Inflammatory macrophage treated with lipopolysaccharide for 4 hours (primary cell): ENCODE measurements at regions not wholly inside any gene's neighbourhood (a gene's known extent, or its start where the extent isn't known, plus 50 kb on each side); places are given as distances from the start of the nearest gene placed in this dataset.
"Not testable (repeated sequence)": the region's sequence is repeated elsewhere in the genome, so short reads cannot be mapped to it uniquely, and the experiment has no call there.

Source experiments
- DNase-seq: peaks from one replicate; pipeline ENCODE4 v3.0.0-alpha.2; 2020

DNA sequence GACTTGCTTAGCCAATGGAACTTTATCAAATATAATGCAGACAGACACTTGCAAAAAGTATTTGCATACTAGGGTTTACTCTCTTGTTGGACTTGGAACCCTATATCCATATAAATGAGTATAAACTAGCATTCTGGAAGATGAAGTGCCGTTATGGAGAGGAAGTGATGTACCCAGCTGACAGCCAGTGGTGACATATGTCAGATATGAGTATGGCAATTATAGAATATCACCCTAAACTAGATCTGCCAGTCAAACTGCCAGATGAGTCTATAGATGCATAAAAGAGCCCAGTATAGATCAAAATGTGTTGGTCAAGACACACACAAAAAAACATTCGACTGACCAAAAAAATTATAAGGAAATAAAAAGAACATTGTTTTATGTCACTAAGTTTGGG lies 739.3 kb downstream of the PLA2G4A start:
- no peak for DNase-seq

DNA sequence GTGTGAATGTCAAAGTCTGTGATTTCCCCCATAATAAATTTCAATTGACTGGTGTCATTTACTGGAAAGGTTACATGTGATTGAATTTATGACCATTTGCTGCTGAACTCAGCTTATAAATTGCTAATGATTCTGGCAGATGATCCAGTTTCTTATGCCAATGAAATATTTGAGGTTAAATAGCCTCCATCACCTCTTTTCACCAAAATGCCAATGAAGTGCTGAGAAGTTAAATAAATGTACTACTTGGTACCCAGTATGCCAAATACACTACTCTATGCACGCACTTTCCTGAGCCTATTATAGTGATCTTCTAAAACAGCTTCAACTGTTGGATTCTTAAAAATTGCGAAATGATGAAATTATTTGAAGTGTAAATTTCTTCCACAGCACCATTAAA lies 741.4 kb downstream of the PLA2G4A start:
- no peak for DNase-seq

DNA sequence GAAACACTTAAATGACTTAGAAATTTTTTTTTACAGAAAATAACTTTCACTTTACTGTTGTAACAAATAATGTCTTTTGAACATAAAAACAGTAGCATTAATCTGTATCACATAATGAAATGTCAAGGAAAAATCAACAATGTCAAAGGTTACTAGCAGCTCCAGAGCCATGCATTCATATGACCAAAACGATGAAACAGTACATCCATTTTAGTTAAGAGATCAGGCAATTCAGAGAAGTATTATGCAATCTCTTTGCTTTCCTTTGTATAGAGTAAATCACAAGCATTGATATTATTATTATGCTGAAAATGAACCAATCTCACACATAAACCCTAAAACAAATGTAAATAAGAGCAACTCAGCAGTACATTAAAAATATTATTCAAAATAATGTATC lies 748.9 kb downstream of the PLA2G4A start:
- no peak for DNase-seq

DNA sequence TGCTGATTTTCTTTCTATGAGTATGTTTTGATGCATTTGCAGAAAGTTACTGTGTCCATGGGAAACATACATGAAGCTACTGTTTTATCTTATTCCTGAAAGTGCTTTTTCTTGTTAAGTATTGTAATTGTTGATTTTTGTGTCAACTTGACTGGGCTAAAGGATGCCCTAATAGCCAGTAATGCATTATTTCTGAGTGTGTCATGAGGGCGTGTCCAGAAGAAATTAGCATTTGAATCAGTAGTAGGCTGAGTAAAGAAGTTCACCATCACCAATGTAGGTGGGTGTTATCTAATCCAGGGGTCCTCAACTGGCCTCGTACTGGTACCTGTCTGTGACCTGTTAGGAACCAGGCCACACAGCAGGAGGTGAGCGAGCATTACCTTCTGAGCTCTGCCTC lies 760.2 kb downstream of the PLA2G4A start:
- no peak for DNase-seq

DNA sequence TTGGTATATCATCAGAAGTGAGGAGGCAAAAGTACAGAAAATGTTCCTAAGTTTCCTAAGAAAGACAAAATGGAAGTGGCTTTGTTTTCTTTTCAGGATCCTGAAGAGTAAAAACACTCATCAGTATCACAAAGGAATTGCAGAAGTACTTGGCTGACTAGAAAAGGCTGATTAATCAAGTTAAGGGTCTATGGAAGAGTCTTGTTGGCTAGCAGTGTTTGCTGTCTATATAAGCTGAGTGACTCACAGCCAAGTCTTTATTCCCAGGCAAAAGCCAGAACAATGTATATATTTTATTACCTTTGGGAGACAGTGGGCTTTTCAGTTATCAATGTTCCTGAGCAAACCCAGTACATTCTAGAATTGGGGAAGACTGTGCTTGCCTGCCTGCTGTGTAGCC lies 777.0 kb downstream of the PLA2G4A start:
- no peak for DNase-seq

DNA sequence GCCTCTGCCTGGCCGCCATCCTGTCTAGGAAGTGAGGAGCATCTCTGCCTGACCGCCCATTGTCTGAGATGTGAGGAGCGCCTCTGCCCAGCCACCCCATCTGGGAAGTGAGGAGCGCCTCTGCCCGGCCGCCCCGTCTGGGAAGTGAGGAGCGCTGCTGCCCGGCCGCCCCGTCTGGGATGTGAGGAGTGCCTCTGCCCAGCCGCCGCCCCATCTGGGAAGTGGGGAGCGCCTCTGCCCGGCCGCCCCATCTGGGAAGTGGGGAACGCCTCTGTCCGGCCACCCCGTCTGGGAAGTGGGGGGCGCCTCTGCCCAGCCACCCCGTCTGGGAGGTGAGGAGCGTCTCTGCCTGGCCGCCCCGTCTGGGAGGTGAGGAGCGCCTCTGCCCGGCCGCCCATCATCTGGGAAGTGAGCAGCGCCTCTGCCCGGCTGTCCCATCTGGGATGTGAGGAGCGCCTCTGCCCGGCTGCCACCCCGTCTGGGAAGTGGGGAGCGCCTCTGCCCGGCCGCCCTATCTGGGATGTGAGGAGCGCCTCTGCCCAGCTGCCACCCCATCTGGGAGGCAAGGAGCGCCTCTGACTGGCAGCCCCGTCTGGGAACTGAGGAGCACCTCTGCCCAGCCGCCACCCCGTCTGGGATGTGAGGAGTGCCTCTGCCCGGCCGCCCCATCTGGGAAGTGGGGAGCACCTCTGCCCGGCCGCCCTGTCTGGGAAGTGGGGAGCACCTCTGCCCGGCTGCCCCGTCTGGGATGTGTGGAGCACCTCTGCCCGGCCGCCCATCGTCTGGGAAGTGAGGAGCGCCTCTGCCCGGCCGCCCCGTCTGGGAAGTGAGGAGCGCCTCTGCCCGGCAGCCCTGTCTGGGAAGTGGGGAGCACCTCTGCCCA lies 787.3 kb downstream of the PLA2G4A start:
- DNase-seq, result not testable (repeated sequence)

- DNase-seq, result not testable (repeated sequence)
Observed at GRCh38 chr1:187616830-187617229, 788.1 kb downstream of the PLA2G4A start.

- DNase-seq, result no peak
Observed at GRCh38 chr1:187617776-187618175, 789.0 kb downstream of the PLA2G4A start.

GRCh38 chr1:187619175-187619574 lies 790.4 kb downstream of the PLA2G4A start:
- no peak for DNase-seq

GRCh38 chr1:187621951-187622350 lies 793.2 kb downstream of the PLA2G4A start:
- DNase-seq, result no peak

- DNase-seq, result no peak
Observed at GRCh38 chr1:187622545-187622944, 793.8 kb downstream of the PLA2G4A start.

- DNase-seq, result no peak
Observed at GRCh38 chr1:187624812-187625545, 796.2 kb downstream of the PLA2G4A start.

DNA sequence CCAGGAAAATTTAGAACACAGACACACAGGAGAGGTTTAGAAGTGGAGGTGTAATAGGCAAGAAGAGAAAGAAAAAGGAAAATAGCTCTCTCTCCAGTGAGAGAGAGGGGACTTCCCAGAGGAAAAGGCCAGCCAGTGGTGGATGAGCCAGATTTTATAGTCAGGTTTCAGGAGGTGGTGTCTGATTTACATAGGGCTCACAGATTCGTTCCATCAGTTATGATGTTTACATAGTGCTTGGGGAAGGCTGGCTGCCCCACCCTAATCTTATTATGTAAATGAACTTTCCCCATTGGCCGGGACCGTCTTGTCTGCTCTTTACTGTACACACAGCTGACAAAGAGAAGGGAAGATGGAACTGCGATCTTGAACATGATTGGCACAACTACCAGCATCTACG lies 797.3 kb downstream of the PLA2G4A start:
- no peak for DNase-seq

DNA sequence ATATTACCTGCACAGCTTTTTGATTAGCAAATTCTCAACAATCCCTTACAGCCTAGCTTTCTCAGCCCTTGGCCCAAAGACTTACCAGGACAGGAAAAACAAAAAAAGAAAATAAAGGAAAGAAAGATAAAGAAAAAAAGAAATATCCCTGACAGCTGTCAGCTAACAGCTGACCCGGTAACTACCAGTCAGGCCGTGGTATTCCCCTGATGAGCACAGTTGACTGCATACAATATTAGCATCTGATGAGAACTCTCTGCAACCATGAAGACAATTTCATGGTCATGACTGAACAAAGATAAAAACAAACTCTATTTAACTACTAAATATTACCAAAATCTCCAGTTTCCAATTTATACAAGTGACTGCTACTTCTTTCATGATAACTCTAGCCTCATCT lies 798.8 kb downstream of the PLA2G4A start:
- DNase-seq, result no peak

DNA sequence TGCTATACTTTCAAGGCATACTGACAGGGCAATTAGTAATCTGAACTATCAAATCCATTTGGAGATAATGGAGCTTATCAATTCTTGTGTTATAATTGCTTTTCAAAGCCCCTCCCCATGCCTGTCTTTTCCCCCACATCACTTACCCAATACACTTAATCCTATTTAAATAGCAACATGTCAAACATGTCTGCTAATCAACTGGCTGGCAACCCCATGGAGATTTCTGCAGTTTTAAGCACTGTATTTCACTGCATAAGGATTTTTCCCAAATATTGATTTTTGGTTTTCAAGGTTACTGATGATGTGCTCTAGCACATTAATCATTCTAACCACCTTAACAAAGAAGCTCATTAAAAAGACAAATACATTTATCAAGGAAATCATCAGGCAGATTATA lies 800.3 kb downstream of the PLA2G4A start:
- no peak for DNase-seq

DNA sequence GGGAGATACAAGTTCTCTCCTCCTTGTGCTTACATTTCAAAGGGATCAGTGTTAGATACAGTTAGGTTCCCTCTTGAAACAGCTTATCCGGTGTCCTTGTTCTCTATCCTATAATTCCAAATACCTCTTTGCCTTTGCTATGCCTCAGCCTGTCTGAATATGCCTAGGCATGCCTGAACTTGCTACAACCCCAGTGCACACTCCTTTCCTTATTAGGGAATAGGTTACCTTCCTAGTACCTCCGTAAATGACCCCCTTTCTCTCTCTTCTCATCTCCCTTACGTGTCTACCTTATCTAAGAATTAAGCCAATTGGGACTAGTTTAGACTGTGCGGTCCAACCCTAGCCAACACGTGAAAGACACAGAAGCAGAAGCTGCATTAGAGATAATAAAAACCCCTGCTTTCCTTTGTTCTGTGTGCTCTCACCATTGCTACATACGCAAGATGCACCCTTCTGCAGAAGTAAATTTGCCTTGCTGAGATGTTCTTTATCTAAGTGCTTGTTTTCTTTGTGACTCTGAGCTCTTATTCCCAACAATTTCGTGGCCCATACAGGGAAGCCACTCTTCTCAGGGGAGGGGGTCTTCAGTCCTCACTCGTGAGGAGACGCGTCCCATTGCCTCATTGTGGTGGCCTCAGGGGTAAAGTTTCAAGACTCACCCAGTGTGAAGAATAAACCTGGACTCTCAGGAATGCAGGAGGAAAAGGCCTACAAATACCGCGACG lies 802.1 kb downstream of the PLA2G4A start:
- DNase-seq, result no peak

- no peak for DNase-seq
Observed at GRCh38 chr1:187631381-187631675, 802.6 kb downstream of the PLA2G4A start.

GRCh38 chr1:187631984-187632383 lies 803.2 kb downstream of the PLA2G4A start:
- DNase-seq, result no peak

- no peak for DNase-seq
Observed at GRCh38 chr1:187634940-187635339, 806.2 kb downstream of the PLA2G4A start.

DNA sequence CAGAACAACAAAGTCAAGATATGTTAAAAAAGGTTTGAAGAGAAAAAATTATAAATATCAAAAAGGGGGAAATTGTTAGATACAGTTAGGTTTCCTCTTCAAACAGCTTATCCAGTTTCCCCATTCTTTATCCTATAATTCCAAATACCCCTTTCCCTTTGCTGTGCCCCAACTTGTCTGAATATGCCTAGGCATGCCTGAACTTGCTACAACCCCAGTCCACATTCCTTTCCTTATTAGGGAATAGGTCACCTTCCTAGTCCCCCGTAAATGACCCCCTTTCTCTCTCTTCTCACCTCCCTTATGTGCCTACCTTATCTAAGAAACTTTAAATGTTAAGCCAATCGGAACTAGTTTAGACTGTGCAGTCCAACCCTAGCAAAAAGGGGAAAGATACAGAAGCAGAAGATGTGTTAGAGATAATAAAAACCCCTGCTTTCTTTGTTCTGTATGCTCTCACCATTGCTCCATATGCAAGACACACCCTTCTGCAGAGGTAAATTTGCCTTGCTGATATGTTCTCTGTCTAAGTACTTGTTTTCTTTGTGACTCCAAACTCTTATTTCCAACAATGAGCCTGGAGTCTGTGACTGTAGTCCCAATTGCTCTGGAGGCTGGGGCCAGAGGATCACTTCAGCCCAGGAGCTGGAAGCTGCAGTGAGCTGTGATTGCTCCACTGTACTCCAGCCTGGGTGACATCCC lies 810.1 kb downstream of the PLA2G4A start:
- no peak for DNase-seq

DNA sequence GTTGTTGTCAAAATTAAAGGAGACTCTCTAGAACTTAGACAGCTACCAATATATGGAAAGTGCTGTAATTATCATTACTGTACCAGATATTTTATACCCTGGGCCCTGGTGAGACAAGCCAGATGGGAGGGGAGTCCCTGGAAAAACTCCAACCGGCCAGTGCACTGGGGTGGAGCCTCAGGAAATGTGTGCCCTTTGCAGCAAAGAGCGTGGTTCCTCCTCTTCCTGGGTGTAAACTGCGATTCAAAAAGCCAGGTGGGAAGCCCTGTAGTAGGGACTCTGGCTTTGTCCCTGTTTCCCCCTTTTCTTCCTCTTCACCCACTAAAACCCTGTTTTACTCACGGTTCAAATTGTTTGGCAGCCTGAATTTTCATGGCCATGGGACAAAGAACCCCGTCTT lies 812.3 kb downstream of the PLA2G4A start:
- no peak for DNase-seq

- no peak for DNase-seq
Observed at GRCh38 chr1:187641463-187641862, 812.7 kb downstream of the PLA2G4A start.

- DNase-seq, result no peak
Observed at GRCh38 chr1:187641907-187642306, 813.2 kb downstream of the PLA2G4A start.
